ENCODE measurements at regions not wholly inside any gene's neighbourhood (a gene's known extent, or its start where the extent isn't known, plus 50 kb on each side); places are given as distances from the start of the nearest gene placed in this dataset.

DNA sequence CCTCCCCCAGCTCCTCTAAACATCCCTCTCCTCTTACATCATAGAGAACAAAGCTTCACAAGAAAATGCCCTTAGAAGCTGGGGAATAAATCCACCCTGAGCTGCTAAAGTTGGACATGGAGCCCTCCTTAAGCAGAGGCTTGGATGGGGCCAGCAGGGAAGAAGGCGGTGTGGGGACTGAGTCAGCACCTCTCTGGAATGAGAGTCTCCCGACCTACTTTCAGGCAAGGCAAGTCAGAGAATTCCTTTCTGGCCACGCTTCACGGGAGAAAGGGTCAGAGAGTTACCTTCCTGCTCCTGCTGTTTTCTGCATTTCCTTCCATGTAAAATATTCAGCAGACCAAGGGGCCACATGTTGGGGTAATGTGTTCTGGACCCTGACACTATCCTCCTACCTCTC is 113.3 kb upstream of the PRB2 start:
- TF ChIP-seq EZH2 (IDR thresholded peaks at IDR 0.05): no peak
- TF ChIP-seq, protein P1, sequence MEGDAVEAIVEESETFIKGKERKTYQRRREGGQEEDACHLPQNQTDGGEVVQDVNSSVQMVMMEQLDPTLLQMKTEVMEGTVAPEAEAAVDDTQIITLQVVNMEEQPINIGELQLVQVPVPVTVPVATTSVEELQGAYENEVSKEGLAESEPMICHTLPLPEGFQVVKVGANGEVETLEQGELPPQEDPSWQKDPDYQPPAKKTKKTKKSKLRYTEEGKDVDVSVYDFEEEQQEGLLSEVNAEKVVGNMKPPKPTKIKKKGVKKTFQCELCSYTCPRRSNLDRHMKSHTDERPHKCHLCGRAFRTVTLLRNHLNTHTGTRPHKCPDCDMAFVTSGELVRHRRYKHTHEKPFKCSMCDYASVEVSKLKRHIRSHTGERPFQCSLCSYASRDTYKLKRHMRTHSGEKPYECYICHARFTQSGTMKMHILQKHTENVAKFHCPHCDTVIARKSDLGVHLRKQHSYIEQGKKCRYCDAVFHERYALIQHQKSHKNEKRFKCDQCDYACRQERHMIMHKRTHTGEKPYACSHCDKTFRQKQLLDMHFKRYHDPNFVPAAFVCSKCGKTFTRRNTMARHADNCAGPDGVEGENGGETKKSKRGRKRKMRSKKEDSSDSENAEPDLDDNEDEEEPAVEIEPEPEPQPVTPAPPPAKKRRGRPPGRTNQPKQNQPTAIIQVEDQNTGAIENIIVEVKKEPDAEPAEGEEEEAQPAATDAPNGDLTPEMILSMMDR (IDR thresholded peaks at IDR 0.05): no peak
- no peak for TF ChIP-seq EZH2phosphoT487 (IDR thresholded peaks at IDR 0.05)

All from neural progenitor cell (in vitro differentiated cells).